ENCODE measurements at regions not wholly inside any gene's neighbourhood (a gene's known extent, or its start where the extent isn't known, plus 50 kb on each side); places are given as distances from the start of the nearest gene placed in this dataset.

GRCh38 chr9:111167341-111167740 lies 129.1 kb upstream of the LPAR1 start:
- TF ChIP-seq CTCF (IDR thresholded peaks at IDR 0.05) (no peak), POLR2A (IDR thresholded peaks at IDR 0.05) (no peak), EP300 (IDR thresholded peaks at IDR 0.05) (no peak)
